H1 (cell line): ENCODE measurements at regions not wholly inside any gene's neighbourhood (a gene's known extent, or its start where the extent isn't known, plus 50 kb on each side); places are given as distances from the start of the nearest gene placed in this dataset.

Experiments used
- CTCF ChIA-PET: fragments of 300-600 bp; sonication (Branson Sonifier 250); formaldehyde crosslinking; loops from one replicate; lab custom pipeline; 2021; ENCODE audit not compliant: partially characterized antibody; lab: Charles Lee
- POLR2A ChIA-PET: fragments of 300-600 bp; sonication (Branson Sonifier 250); formaldehyde crosslinking; loops from one replicate; lab custom pipeline; 2021; ENCODE audit warnings: inconsistent platforms; ENCODE audit not compliant: partially characterized antibody; lab: Charles Lee
- DNase-seq, 2 experiments: peaks; one replicate each; pipeline versions ENCODE4 v3.0.0 to v3.0.0-alpha.2; 2010 to 2022; ENCODE audit warnings: low spot score in 2 of 2, low read depth in 1 of 2, mixed read lengths in 1 of 2
- FAIRE-seq: peaks from 2 replicates; lab custom pipeline; 2011; peaks lifted over from hg19 to GRCh38; lab: Jason Lieb, UNC
- H2AFZ ChIP-seq: 2 replicates; pipeline ENCODE4 v1.8.1; 2012; ENCODE audit warnings: low read length, inconsistent platforms
- H2AK5ac ChIP-seq: 2 replicates; pipeline ENCODE4 v1.6.1; 2013; ENCODE audit warnings: low read depth, low read length
- H2BK120ac ChIP-seq: replicated peaks from 2 replicates; pipeline ENCODE3; 2013; ENCODE audit warnings: low read depth, low read length, inconsistent platforms
- H2BK12ac ChIP-seq: 2 replicates; pipeline ENCODE4 v1.6.1; 2013; ENCODE audit warnings: low read depth, low read length
- H2BK15ac ChIP-seq: 2 replicates; pipeline ENCODE4 v1.6.1; 2013; ENCODE audit warnings: low read length
- H2BK20ac ChIP-seq: 2 replicates; pipeline ENCODE4 v1.6.1; 2013; ENCODE audit warnings: low read length
- H2BK5ac ChIP-seq: 2 replicates; pipeline ENCODE4 v1.6.1; 2013; ENCODE audit warnings: low read depth, low read length
- H3K14ac ChIP-seq: 2 replicates; pipeline ENCODE4 v1.6.1; 2013; ENCODE audit warnings: inconsistent platforms; ENCODE audit not compliant: insufficient read length
- H3K18ac ChIP-seq: 2 replicates; pipeline ENCODE4 v1.6.1; 2013; ENCODE audit warnings: low read length; ENCODE audit errors: extremely low read depth
- H3K23ac ChIP-seq: 2 replicates; pipeline ENCODE4 v1.6.1; 2013; ENCODE audit warnings: inconsistent platforms; ENCODE audit not compliant: insufficient read length
- H3K23me2 ChIP-seq: 2 replicates; pipeline ENCODE4 v1.6.1; 2013; ENCODE audit warnings: low read depth, low read length
- H3K27ac ChIP-seq: 2 replicates; pipeline ENCODE4 v1.6.1; 2011; ENCODE audit warnings: low read depth, low read length, inconsistent platforms
- H3K27me3 ChIP-seq, 4 experiments: replicated peaks in 1 of 4; 1 replicate in 1 of 4; 2 replicates in 3 of 4; pipeline versions ENCODE4 v1.6.1 to v1.8.1; 2011 to 2013; ENCODE audit warnings: low read length in 3 of 4, mild to moderate bottlenecking in 3 of 4, inconsistent platforms in 2 of 4, mixed read lengths in 2 of 4, moderate library complexity in 1 of 4; ENCODE audit not compliant: control insufficient read depth in 3 of 4, insufficient read depth in 3 of 4; ENCODE audit errors: extremely low read depth in 1 of 4
- H3K36me3 ChIP-seq, 4 experiments: 2 replicates each; pipeline versions ENCODE4 v1.6.1 to v1.8.1; 2011 to 2013; ENCODE audit warnings: mild to moderate bottlenecking in 4 of 4, low read length in 3 of 4, moderate library complexity in 2 of 4, control low read depth in 1 of 4, inconsistent platforms in 1 of 4; ENCODE audit not compliant: insufficient read depth in 4 of 4, control insufficient read depth in 2 of 4
- H3K4ac ChIP-seq: replicated peaks from 2 replicates; pipeline ENCODE3; 2013; ENCODE audit warnings: low read length, low read depth, mixed read lengths, inconsistent platforms; ENCODE audit not compliant: insufficient read length
- H3K4me1 ChIP-seq, 4 experiments: replicated peaks in 1 of 4; 1 replicate in 1 of 4; 2 replicates in 3 of 4; pipeline versions ENCODE4 v1.6.1 to v1.8.1; 2011 to 2013; ENCODE audit warnings: low read length in 3 of 4, inconsistent platforms in 2 of 4, mixed read lengths in 1 of 4; ENCODE audit not compliant: insufficient read depth in 4 of 4, control insufficient read depth in 3 of 4
- H3K4me2 ChIP-seq, 2 experiments: 2 replicates each; pipeline versions ENCODE4 v1.6.1 to v1.8.1; 2011 to 2013; ENCODE audit warnings: low read depth in 2 of 2, low read length in 2 of 2, control low read depth in 1 of 2, inconsistent platforms in 1 of 2, mild to moderate bottlenecking in 1 of 2; ENCODE audit not compliant: insufficient read depth in 1 of 2
- H3K4me3 ChIP-seq, 4 experiments: fragments of 200-600, 300-600 bp in 1 of 4; sonication (generic), shearing (Covaris generic), sonication (Bioruptor Twin) in 1 of 4; 2 replicates each; pipeline versions ENCODE4 v1.5.1 to v1.8.1; 2011 to 2016; ENCODE audit warnings: low read length in 4 of 4, low read depth in 3 of 4, control low read depth in 2 of 4, inconsistent platforms in 2 of 4, mild to moderate bottlenecking in 2 of 4, mixed read lengths in 1 of 4, moderate library complexity in 1 of 4; ENCODE audit not compliant: insufficient read depth in 2 of 4; ENCODE audit errors: extremely low read depth in 1 of 4
- H3K56ac ChIP-seq: replicated peaks from 2 replicates; pipeline ENCODE3; 2013; ENCODE audit warnings: low read depth, mild to moderate bottlenecking, mixed read lengths, low read length, inconsistent platforms; ENCODE audit not compliant: insufficient read length
- H3K79me1 ChIP-seq: 2 replicates; pipeline ENCODE4 v1.6.1; 2013; ENCODE audit warnings: low read depth, low read length, control low read depth
- H3K79me2 ChIP-seq, 2 experiments: 2 replicates each; pipeline versions ENCODE4 v1.6.1 to v1.8.1; 2012 to 2013; ENCODE audit warnings: low read length in 2 of 2, mild to moderate bottlenecking in 2 of 2, inconsistent platforms in 1 of 2; ENCODE audit not compliant: insufficient read depth in 2 of 2, control insufficient read depth in 1 of 2
- H3K9ac ChIP-seq, 4 experiments: replicated peaks in 1 of 4; 1 replicate in 1 of 4; 2 replicates in 3 of 4; pipeline versions ENCODE4 v1.6.1 to v1.8.1; 2011 to 2013; ENCODE audit warnings: low read depth in 3 of 4, low read length in 3 of 4, control low read depth in 2 of 4, mild to moderate bottlenecking in 2 of 4, moderate library complexity in 2 of 4, inconsistent platforms in 1 of 4; ENCODE audit errors: extremely low read depth in 1 of 4
- H3K9me3 ChIP-seq, 2 experiments: 2 replicates each; pipeline versions ENCODE4 v1.6.1 to v1.8.1; 2012 to 2013; ENCODE audit warnings: mild to moderate bottlenecking in 2 of 2, moderate library complexity in 2 of 2, control low read depth in 1 of 2, inconsistent platforms in 1 of 2, low read depth in 1 of 2, low read length in 1 of 2, mixed read lengths in 1 of 2; ENCODE audit not compliant: insufficient read depth in 2 of 2
- H4K20me1 ChIP-seq, 2 experiments: replicated peaks in 1 of 2; 2 replicates each; pipeline versions ENCODE3 to v1.8.1; 2011 to 2013; ENCODE audit warnings: inconsistent platforms in 2 of 2, low read length in 2 of 2, mild to moderate bottlenecking in 1 of 2; ENCODE audit not compliant: insufficient read depth in 2 of 2, control insufficient read depth in 1 of 2
- H4K5ac ChIP-seq: 2 replicates; pipeline ENCODE4 v1.6.1; 2013; ENCODE audit warnings: low read length, low read depth, mixed read lengths, inconsistent platforms; ENCODE audit not compliant: insufficient read length
- H4K8ac ChIP-seq: 2 replicates; pipeline ENCODE4 v1.8.0; 2013; ENCODE audit warnings: mild to moderate bottlenecking, moderate library complexity, low read length, inconsistent platforms; ENCODE audit not compliant: insufficient read depth; ENCODE audit errors: extremely low read depth
- H4K91ac ChIP-seq: replicated peaks from 2 replicates; pipeline ENCODE3; 2013; ENCODE audit warnings: low read length, mixed read lengths, inconsistent platforms; ENCODE audit not compliant: insufficient read length
- E2F6 ChIP-seq: IDR thresholded peaks from 2 replicates; pipeline ENCODE4 v1.6.1; 2012; ENCODE audit warnings: inconsistent platforms
- EZH2 ChIP-seq: fragments of 200-600 bp; sonication (generic); IDR thresholded peaks from 2 replicates; pipeline ENCODE4 v1.7.1; 2012; ENCODE audit warnings: low read depth, mild to moderate bottlenecking, moderate library complexity, low read length, inconsistent platforms; ENCODE audit not compliant: severe bottlenecking
- HDAC6 ChIP-seq: IDR thresholded peaks from one replicate; pipeline ENCODE4 v1.7.1; 2012; ENCODE audit warnings: low read depth, mild to moderate bottlenecking, inconsistent platforms, low read length, moderate library complexity
- POU5F1 ChIP-seq: IDR thresholded peaks from 2 replicates; pipeline ENCODE4 v1.6.1; 2011; ENCODE audit warnings: low read depth, mild to moderate bottlenecking, low read length, moderate library complexity
- SAP30 ChIP-seq: fragments of 300-600 bp; sonication (generic); IDR thresholded peaks from 2 replicates; pipeline ENCODE4 v1.7.1; 2012; ENCODE audit warnings: low read length, moderate library complexity, mild to moderate bottlenecking, inconsistent platforms; ENCODE audit not compliant: insufficient read depth, insufficient replicate concordance
- SIX5 ChIP-seq: IDR thresholded peaks from 2 replicates; pipeline ENCODE4 v1.6.1; 2011; ENCODE audit warnings: mild to moderate bottlenecking, low read depth, low read length
- SP1 ChIP-seq: IDR thresholded peaks from 2 replicates; pipeline ENCODE4 v1.6.1; 2011; ENCODE audit warnings: low read depth, low read length
- WGBS, 2 experiments: shearing (Covaris generic) in 1 of 2; methylation state at CpG; one replicate each; pipeline versions ENCODE4 v1.1.6 to v1.1.7; 2013 to 2015; ENCODE audit warnings: low lambda C conversion rate in 2 of 2, mixed read lengths in 2 of 2, inconsistent platforms in 1 of 2, low coverage in 1 of 2, missing lambda C conversion rate in 1 of 2; ENCODE audit not compliant: insufficient replicate concordance in 2 of 2, insufficient coverage in 1 of 2, insufficient read length in 1 of 2; ENCODE audit errors: extremely low coverage in 1 of 2, missing lambda C conversion rate in 1 of 2; 5-methylcytosine and 5-hydroxymethylcytosine counted together

- H2BK15ac ChIP-seq = no peak overlapping the region
- POLR2A ChIA-PET = no interaction called here
Observed at GRCh38 chr11:26780376-26781085, 58.7 kb upstream of the SLC5A12 start.

More at GRCh38 chr11:26780376-26781085, 58.7 kb upstream of the SLC5A12 start:
- FAIRE-seq (no peak), DNase-seq (no peak)
- Histone ChIP-seq H3K4me1 (no peaks in the 10 kb centered on the region), H3K79me1 (no peaks in the 10 kb centered on the region), H3K79me2 (no peaks in the 10 kb centered on the region), H3K18ac (no peak overlapping the region), H2AK5ac (no peak overlapping the region), H4K5ac (no peak overlapping the region), H3K27ac (no peak overlapping the region), H3K14ac (no peak overlapping the region), H4K20me1 (no peaks in the 10 kb centered on the region), H3K23me2 (no peaks in the 10 kb centered on the region), H2BK5ac (no peak overlapping the region), H3K56ac (no peak overlapping the region), H2BK12ac (no peak overlapping the region), H3K4me3 (no peak overlapping the region), H3K27me3 (no peaks in the 10 kb centered on the region), H2AFZ (no peak overlapping the region), H3K4ac (no peak overlapping the region), H3K9me3 (peaks cover 9 to 13% of the 10 kb centered on the region in 2 experiments), H2BK20ac (no peak overlapping the region), H3K23ac (no peak overlapping the region), H3K36me3 (no peaks in the 10 kb centered on the region; a peak in 1 of 8 replicates), H4K91ac (no peak overlapping the region), H2BK120ac (no peak overlapping the region), H4K8ac (no peak overlapping the region)
- WGBS, 2 experiments = 94% methylated on average over 3 of the region's 3 CpGs; no CpG with 5 or more reads in 1 of the 2 experiments
- CTCF ChIA-PET = interaction anchor here (0.7 to 2.4 kb wide), 3 partner anchors 11 to 229 kb away, joined by 3 to 6 read pairs (median 3); no protein-coding TSS in a partner anchor
- TF ChIP-seq SP1 = no peak
- no peak for TF ChIP-seq E2F6
- TF ChIP-seq HDAC6 = no peak
- no peak for TF ChIP-seq SAP30
- TF ChIP-seq EZH2 = no peak
- no peak for TF ChIP-seq POU5F1
- TF ChIP-seq SIX5 = no peak
- TF ChIP-seq, all 59 proteins: peak for 0
- Histone ChIP-seq H3K4me2 (no peak overlapping the region), H3K9ac (no peak overlapping the region)
